ENCODE measurements at regions not wholly inside any gene's neighbourhood (a gene's known extent, or its start where the extent isn't known, plus 50 kb on each side); places are given as distances from the start of the nearest gene placed in this dataset.

GRCh38 chr21:32163386-32163785, 115.5 kb downstream of the MIS18A start:
- no peak for TF ChIP-seq POLR2AphosphoS5 (IDR thresholded peaks at IDR 0.05; ENCODE audit: low read depth, low read length)
- TF ChIP-seq REST (IDR thresholded peaks at IDR 0.05; ENCODE audit: insufficient read depth in 1 of 2, low read depth in 2 of 2, low read length in 2 of 2): no peak
- no peak for TF ChIP-seq TAF1 (IDR thresholded peaks at IDR 0.05; ENCODE audit: borderline replicate concordance, insufficient read depth, low read length)

All from PFSK-1 (cell line).